Fibroblast of lung (primary cell): ENCODE measurements at regions not wholly inside any gene's neighbourhood (a gene's known extent, or its start where the extent isn't known, plus 50 kb on each side); places are given as distances from the start of the nearest gene placed in this dataset.

Experiments
- DNase-seq, 2 donors: peaks; one replicate each; pipeline versions ENCODE4 v3.0.0 to v3.0.0-alpha.2; 2010; ENCODE audit warnings: low read depth in 2 of 2
- H2AFZ ChIP-seq: 2 replicates; pipeline ENCODE4 v1.5.1; 2012; ENCODE audit warnings: low read length, control low read depth, inconsistent platforms
- H3K27ac ChIP-seq: 2 replicates; pipeline ENCODE4 v1.5.1; 2011; ENCODE audit warnings: low read length, control low read depth; ENCODE audit not compliant: insufficient read depth
- H3K27me3 ChIP-seq: 2 replicates; pipeline ENCODE4 v1.5.1; 2011; ENCODE audit warnings: mild to moderate bottlenecking, low read length; ENCODE audit not compliant: control insufficient read depth, insufficient read depth
- H3K36me3 ChIP-seq: 2 replicates; pipeline ENCODE4 v1.5.1; 2011; ENCODE audit warnings: low read length; ENCODE audit not compliant: control insufficient read depth, insufficient read depth
- H3K4me1 ChIP-seq: 2 replicates; pipeline ENCODE4 v1.5.1; 2011; ENCODE audit warnings: low read length; ENCODE audit not compliant: control insufficient read depth, insufficient read depth; ENCODE audit errors: extremely low read depth
- H3K4me2 ChIP-seq: 2 replicates; pipeline ENCODE4 v1.5.1; 2011; ENCODE audit warnings: low read length, control low read depth; ENCODE audit not compliant: insufficient read depth; ENCODE audit errors: extremely low read depth
- H3K4me3 ChIP-seq, 4 experiments: fragments of 200-600 bp in 1 of 4; sonication (generic) in 1 of 4; replicated peaks in 1 of 4; 2 replicates each; pipeline ENCODE4 v1.5.1; 2011 to 2016; ENCODE audit warnings: low read length in 4 of 4, low read depth in 3 of 4, mild to moderate bottlenecking in 3 of 4, control low read depth in 2 of 4, inconsistent platforms in 1 of 4, mixed read lengths in 1 of 4; ENCODE audit not compliant: insufficient read depth in 1 of 4; ENCODE audit errors: control extremely low read depth in 1 of 4
- H3K79me2 ChIP-seq: 2 replicates; pipeline ENCODE4 v1.5.1; 2012; ENCODE audit warnings: mild to moderate bottlenecking, low read length, inconsistent platforms; ENCODE audit not compliant: control insufficient read depth, insufficient read depth
- H3K9ac ChIP-seq: 2 replicates; pipeline ENCODE4 v1.5.1; 2011; ENCODE audit warnings: mild to moderate bottlenecking, low read length, control low read depth; ENCODE audit not compliant: insufficient read depth
- H3K9me3 ChIP-seq: 2 replicates; pipeline ENCODE4 v1.5.1; 2012; ENCODE audit warnings: low read depth, low read length; ENCODE audit not compliant: control insufficient read depth, insufficient read depth
- H4K20me1 ChIP-seq: 2 replicates; pipeline ENCODE4 v1.5.1; 2011; ENCODE audit warnings: low read length; ENCODE audit not compliant: control insufficient read depth, insufficient read depth; ENCODE audit errors: extremely low read depth
- EZH2 ChIP-seq: IDR thresholded peaks from 2 replicates; pipeline ENCODE4 v1.5.1; 2012; ENCODE audit warnings: low read length, control low read depth, mild to moderate bottlenecking; ENCODE audit errors: missing control alignments
- TF ChIP-seq, protein P1 (sequence below), 2 donors: IDR thresholded peaks in 1 of 2; conservative IDR thresholded peaks in 1 of 2; 1 replicate in 1 of 2; 2 replicates in 1 of 2; pipeline ENCODE4 v1.5.1; 2011 to 2012; ENCODE audit warnings: low read length in 2 of 2, control low read depth in 1 of 2, inconsistent platforms in 1 of 2, low read depth in 1 of 2, mild to moderate bottlenecking in 1 of 2

DNA sequence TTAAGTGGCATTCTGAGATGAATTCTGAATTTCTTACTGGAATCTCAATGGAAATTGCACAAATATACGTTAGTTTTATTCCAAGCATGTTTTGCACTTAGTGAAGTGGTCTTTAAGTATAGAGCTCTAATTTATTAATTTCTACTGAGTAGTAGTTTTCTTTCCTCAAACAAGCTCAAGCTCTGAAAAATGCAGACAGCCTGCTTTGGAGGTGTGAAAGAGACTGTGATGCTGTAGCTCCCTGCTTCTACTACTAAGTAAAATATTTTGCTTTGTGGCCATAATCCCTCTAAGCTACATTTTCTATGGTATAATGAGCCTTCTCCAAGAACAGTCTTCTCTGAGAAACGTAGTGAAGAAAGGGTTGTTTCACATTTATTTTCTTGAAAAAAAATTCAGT lies 243.5 kb upstream of the HS3ST5 start:
- no peak overlapping the region for H3K4me2 ChIP-seq
- H3K9ac ChIP-seq = no peak overlapping the region
- H2AFZ ChIP-seq = no peak overlapping the region
- no peak overlapping the region for H3K27ac ChIP-seq
- no peaks in the 10 kb centered on the region for H3K4me1 ChIP-seq
- H3K36me3 ChIP-seq = no peaks in the 10 kb centered on the region
- no peaks in the 10 kb centered on the region for H3K79me2 ChIP-seq
- no peak for DNase-seq
- H3K4me3 ChIP-seq = no peak overlapping the region
- no peaks in the 10 kb centered on the region for H3K9me3 ChIP-seq
- no peak for TF ChIP-seq EZH2
- TF ChIP-seq, protein P1, sequence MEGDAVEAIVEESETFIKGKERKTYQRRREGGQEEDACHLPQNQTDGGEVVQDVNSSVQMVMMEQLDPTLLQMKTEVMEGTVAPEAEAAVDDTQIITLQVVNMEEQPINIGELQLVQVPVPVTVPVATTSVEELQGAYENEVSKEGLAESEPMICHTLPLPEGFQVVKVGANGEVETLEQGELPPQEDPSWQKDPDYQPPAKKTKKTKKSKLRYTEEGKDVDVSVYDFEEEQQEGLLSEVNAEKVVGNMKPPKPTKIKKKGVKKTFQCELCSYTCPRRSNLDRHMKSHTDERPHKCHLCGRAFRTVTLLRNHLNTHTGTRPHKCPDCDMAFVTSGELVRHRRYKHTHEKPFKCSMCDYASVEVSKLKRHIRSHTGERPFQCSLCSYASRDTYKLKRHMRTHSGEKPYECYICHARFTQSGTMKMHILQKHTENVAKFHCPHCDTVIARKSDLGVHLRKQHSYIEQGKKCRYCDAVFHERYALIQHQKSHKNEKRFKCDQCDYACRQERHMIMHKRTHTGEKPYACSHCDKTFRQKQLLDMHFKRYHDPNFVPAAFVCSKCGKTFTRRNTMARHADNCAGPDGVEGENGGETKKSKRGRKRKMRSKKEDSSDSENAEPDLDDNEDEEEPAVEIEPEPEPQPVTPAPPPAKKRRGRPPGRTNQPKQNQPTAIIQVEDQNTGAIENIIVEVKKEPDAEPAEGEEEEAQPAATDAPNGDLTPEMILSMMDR (conservative IDR thresholded peaks at IDR 0.05 in 1 of 2, IDR thresholded peaks at IDR 0.05 in 1 of 2; ENCODE audit: low read depth in 1 of 2, low read length in 2 of 2) = no peak
- no peaks in the 10 kb centered on the region for H4K20me1 ChIP-seq
- H3K27me3 ChIP-seq = no peaks in the 10 kb centered on the region

DNA sequence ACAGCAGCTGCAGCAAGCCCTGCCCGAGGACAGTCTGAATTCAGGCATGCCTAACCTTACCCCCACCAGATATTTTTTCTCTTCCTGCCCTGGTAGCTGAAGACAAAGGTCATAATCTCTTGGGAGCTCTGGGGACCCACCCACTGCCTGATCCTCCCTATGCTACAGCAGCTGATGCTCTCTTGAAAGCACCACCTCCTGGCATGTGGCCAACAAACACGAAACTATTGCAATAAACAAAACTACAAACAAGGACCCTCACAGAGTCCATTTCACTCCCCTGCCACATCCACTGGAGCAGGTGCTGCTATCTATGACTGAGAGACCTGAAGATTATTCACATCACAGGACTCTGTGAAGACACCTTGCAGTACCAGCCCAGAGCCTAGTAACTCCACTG lies 238.5 kb upstream of the HS3ST5 start:
- no peaks in the 10 kb centered on the region for H3K36me3 ChIP-seq
- no peaks in the 10 kb centered on the region for H3K9me3 ChIP-seq
- H3K4me3 ChIP-seq = no peak overlapping the region
- no peak overlapping the region for H2AFZ ChIP-seq
- no peak for DNase-seq
- no peaks in the 10 kb centered on the region for H3K27me3 ChIP-seq
- H3K4me1 ChIP-seq = no peaks in the 10 kb centered on the region
- TF ChIP-seq, protein P1 (conservative IDR thresholded peaks at IDR 0.05 in 1 of 2, IDR thresholded peaks at IDR 0.05 in 1 of 2; ENCODE audit: low read depth in 1 of 2, low read length in 2 of 2) = no peak
- TF ChIP-seq EZH2 = no peak
- no peak overlapping the region for H3K27ac ChIP-seq
- no peaks in the 10 kb centered on the region for H3K79me2 ChIP-seq
- H3K9ac ChIP-seq = no peak overlapping the region
- H4K20me1 ChIP-seq = no peaks in the 10 kb centered on the region
- no peak overlapping the region for H3K4me2 ChIP-seq

DNA sequence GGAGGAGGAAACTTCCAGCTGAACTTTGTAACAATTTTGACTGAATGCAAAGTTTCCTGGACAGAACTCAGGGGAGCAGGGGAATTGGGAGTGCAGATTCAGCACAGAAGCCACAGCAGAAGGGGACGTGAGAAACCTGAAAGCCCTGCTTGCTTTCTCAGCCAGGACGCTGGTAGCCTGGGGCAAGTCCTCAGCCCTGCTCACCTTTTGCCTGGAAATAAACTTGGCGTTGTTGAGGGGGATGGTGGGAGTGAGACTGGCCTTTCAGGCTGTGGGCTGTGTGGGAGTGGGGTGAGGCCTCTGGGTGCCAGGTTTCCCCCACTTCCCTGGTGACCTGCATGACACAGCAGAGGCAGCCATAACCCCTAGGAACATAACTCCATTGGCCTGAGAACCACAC lies 238.1 kb upstream of the HS3ST5 start:
- no peaks in the 10 kb centered on the region for H3K9me3 ChIP-seq
- H4K20me1 ChIP-seq = no peaks in the 10 kb centered on the region
- H3K27ac ChIP-seq = no peak overlapping the region
- no peak overlapping the region for H3K4me2 ChIP-seq
- no peaks in the 10 kb centered on the region for H3K27me3 ChIP-seq
- H3K36me3 ChIP-seq = no peaks in the 10 kb centered on the region
- no peak overlapping the region for H2AFZ ChIP-seq
- H3K4me3 ChIP-seq = no peak overlapping the region
- H3K4me1 ChIP-seq = no peaks in the 10 kb centered on the region
- TF ChIP-seq, protein P1 (conservative IDR thresholded peaks at IDR 0.05 in 1 of 2, IDR thresholded peaks at IDR 0.05 in 1 of 2; ENCODE audit: low read depth in 1 of 2, low read length in 2 of 2) = no peak
- no peak for TF ChIP-seq EZH2
- no peak overlapping the region for H3K9ac ChIP-seq
- DNase-seq = no peak
- H3K79me2 ChIP-seq = no peaks in the 10 kb centered on the region
